RWPE2 (cell line): ENCODE measurements at regions not wholly inside any gene's neighbourhood (a gene's known extent, or its start where the extent isn't known, plus 50 kb on each side); places are given as distances from the start of the nearest gene placed in this dataset.

Experiments
- ATAC-seq: fragments of 200-7000 bp; cut with Tn5 transposase; 3 replicates; pipeline ENCODE4 v1.9.1; 2021; ENCODE audit warnings: low read depth
- DNase-seq: peaks from one replicate; pipeline ENCODE4 v3.0.0-alpha.2; 2020; ENCODE audit warnings: low spot score
- H3K27ac ChIP-seq: fragments of 450-650 bp; 2 replicates; pipeline ENCODE4 v1.5.1; 2017; ENCODE audit warnings: mild to moderate bottlenecking; ENCODE audit not compliant: poor library complexity, severe bottlenecking
- H3K27me3 ChIP-seq: fragments of 250-450 bp; sonication (Bioruptor Pico); 2 replicates; pipeline ENCODE4 v1.5.1; 2021; ENCODE audit warnings: mild to moderate bottlenecking, moderate library complexity; ENCODE audit not compliant: insufficient read depth, poor library complexity, severe bottlenecking
- H3K36me3 ChIP-seq: fragments of 250-450 bp; sonication (Bioruptor Pico); 2 replicates; pipeline ENCODE4 v1.5.1; 2020; ENCODE audit warnings: low read depth, mild to moderate bottlenecking, moderate library complexity
- H3K4me1 ChIP-seq: fragments of 250-450 bp; sonication (Bioruptor Pico); 2 replicates; pipeline ENCODE4 v1.5.1; 2021; ENCODE audit warnings: mild to moderate bottlenecking, moderate library complexity; ENCODE audit not compliant: insufficient read depth, poor library complexity, severe bottlenecking
- H3K4me3 ChIP-seq: fragments of 250-450 bp; sonication (Bioruptor Pico); 2 replicates; pipeline ENCODE4 v1.5.1; 2021; ENCODE audit warnings: mild to moderate bottlenecking, moderate library complexity; ENCODE audit not compliant: severe bottlenecking
- H3K9me3 ChIP-seq: fragments of 250-450 bp; sonication (Bioruptor Pico); 2 replicates; pipeline ENCODE4 v1.5.1; 2021; ENCODE audit warnings: mild to moderate bottlenecking, moderate library complexity; ENCODE audit not compliant: severe bottlenecking
- TF ChIP-seq, protein P1 (sequence below): fragments of 450-650 bp; IDR thresholded peaks from one replicate; pipeline ENCODE4 v1.5.1; 2017; ENCODE audit warnings: mild to moderate bottlenecking, moderate library complexity; ENCODE audit not compliant: poor library complexity, severe bottlenecking

DNA sequence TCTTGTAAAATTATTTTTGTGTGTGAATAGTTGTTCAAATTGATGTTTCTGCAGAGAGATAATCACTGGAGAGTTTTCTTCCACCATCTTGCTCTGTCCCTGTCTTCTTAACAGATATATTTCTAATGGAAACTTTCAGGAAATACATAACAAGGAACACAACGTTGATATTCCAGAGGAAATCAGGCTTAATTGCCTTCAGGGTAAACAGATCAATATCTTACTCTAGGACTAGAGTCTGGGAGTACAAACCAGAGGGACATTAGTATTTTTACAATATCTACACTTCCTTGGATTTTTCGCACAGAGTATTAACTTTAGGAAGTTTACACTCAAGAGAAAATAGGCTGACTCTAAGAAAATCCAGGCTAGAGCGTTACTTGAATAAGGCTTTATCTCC, 159.1 kb downstream of the PFKFB3 start:
- Histone ChIP-seq H3K4me3 (no peak overlapping the region), H3K36me3 (no peaks in the 10 kb centered on the region), H3K4me1 (no peaks in the 10 kb centered on the region), H3K9me3 (no peaks in the 10 kb centered on the region), H3K27me3 (no peaks in the 10 kb centered on the region), H3K27ac (no peak overlapping the region)
- DNase-seq (no peak), ATAC-seq (no peak)
- TF ChIP-seq, protein P1, sequence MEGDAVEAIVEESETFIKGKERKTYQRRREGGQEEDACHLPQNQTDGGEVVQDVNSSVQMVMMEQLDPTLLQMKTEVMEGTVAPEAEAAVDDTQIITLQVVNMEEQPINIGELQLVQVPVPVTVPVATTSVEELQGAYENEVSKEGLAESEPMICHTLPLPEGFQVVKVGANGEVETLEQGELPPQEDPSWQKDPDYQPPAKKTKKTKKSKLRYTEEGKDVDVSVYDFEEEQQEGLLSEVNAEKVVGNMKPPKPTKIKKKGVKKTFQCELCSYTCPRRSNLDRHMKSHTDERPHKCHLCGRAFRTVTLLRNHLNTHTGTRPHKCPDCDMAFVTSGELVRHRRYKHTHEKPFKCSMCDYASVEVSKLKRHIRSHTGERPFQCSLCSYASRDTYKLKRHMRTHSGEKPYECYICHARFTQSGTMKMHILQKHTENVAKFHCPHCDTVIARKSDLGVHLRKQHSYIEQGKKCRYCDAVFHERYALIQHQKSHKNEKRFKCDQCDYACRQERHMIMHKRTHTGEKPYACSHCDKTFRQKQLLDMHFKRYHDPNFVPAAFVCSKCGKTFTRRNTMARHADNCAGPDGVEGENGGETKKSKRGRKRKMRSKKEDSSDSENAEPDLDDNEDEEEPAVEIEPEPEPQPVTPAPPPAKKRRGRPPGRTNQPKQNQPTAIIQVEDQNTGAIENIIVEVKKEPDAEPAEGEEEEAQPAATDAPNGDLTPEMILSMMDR, result no peak

DNA sequence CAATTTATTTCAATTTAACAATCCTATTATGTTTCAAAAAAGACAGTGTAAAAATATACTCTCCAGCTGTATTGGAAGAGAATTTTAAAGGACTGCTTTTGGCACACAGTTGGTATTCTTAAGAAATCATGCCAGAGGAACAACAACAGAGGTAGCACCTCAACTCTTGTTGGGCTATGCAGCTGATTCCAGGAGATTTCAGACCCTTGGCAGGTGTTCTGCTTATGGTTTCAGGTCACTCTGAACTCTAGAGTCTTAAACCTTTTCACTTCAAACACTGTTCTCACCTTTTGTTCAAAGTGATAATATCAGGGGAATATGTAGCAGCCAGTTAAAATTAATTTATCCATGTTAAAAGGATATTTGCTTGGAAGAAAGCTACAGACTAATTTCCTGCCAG, 160.1 kb downstream of the PFKFB3 start:
- no peaks in the 10 kb centered on the region for H3K9me3 ChIP-seq
- TF ChIP-seq, protein P1, result no peak
- DNase-seq (no peak), ATAC-seq (no peak)
- no peak overlapping the region for H3K27ac ChIP-seq
- no peaks in the 10 kb centered on the region for H3K36me3 ChIP-seq
- H3K4me1 ChIP-seq, result no peaks in the 10 kb centered on the region
- H3K4me3 ChIP-seq, result no peak overlapping the region
- H3K27me3 ChIP-seq, result no peaks in the 10 kb centered on the region

DNA sequence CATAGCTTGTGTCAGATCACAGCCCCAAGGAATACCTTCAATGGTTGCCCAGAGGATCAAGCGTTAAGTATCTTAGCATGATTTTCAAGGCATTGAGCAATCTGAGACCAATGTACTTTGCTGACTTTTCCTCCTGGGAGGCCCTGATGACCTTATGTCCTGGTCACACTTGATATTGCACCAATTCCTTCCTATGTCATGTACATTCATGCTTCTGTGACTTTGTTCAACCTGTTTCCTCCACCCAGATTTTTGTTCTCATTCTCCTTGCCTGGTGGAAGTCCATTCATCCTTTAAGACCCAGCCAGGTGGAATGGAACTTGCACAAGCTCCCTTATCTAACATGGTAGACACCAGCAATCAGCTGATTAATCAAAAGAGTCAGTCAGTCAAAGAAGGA, 160.8 kb downstream of the PFKFB3 start:
- Histone ChIP-seq H3K36me3 (no peaks in the 10 kb centered on the region), H3K4me1 (no peaks in the 10 kb centered on the region), H3K9me3 (no peaks in the 10 kb centered on the region), H3K27me3 (no peaks in the 10 kb centered on the region), H3K27ac (no peak overlapping the region), H3K4me3 (no peak overlapping the region)
- TF ChIP-seq, protein P1, result no peak
- DNase-seq (no peak), ATAC-seq (no peak)

DNA sequence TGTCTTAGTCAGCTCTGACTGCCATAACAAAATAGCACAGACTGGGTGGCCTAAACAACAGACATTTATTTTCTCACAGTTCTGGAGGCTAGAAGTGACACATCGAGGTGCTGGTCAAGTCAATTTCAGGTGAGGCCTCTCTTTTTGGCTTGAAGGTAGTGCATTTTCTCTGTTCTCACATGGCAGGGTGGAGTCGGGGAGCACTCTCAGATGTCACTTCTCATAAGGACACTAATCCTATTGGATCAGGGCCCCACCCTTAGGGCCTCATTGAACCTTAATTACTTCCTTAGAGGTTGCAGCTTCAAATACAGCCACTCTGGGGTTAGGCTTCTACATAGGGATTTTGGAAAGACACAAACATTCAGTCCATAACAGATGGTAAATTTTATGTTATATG, 161.6 kb downstream of the PFKFB3 start:
- no peaks in the 10 kb centered on the region for H3K36me3 ChIP-seq
- H3K4me1 ChIP-seq, result no peaks in the 10 kb centered on the region
- no peak overlapping the region for H3K4me3 ChIP-seq
- H3K27me3 ChIP-seq, result no peaks in the 10 kb centered on the region
- DNase-seq, result no peak
- no peak for ATAC-seq
- no peaks in the 10 kb centered on the region for H3K9me3 ChIP-seq
- TF ChIP-seq, protein P1, result no peak
- no peak overlapping the region for H3K27ac ChIP-seq

DNA sequence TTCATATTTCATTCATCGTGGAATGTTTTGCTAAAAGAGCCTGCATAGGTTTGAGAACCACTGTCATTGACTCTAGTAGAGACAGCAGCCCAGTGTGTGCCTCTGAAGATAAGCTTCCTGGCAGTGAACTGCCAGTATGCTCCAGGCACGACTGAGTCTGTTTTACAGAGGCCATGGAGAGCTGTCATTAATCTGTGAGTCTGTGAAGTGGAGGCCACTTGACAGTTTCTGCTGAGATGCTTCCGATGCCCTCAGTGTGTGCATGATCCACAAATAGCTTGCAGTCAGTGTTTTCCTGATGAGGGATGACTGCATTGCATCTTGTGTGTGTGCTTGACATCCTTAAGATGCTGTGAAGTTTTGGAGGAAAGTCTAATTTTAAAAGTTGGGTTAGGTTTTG, 162.2 kb downstream of the PFKFB3 start:
- no peak overlapping the region for H3K4me3 ChIP-seq
- ATAC-seq (no peak), DNase-seq (no peak)
- TF ChIP-seq, protein P1, result no peak
- H3K9me3 ChIP-seq, result no peaks in the 10 kb centered on the region
- no peaks in the 10 kb centered on the region for H3K36me3 ChIP-seq
- H3K4me1 ChIP-seq, result no peaks in the 10 kb centered on the region
- no peak overlapping the region for H3K27ac ChIP-seq
- H3K27me3 ChIP-seq, result no peaks in the 10 kb centered on the region
